A172 (cell line): ENCODE measurements at regions not wholly inside any gene's neighbourhood (a gene's known extent, or its start where the extent isn't known, plus 50 kb on each side); places are given as distances from the start of the nearest gene placed in this dataset.
"Not testable (repeated sequence)": the region's sequence is repeated elsewhere in the genome, so short reads cannot be mapped to it uniquely, and the experiment has no call there.

ENCODE experiments used
- DNase-seq: peaks from one replicate; pipeline ENCODE4 v3.0.0-alpha.2; 2015; ENCODE audit warnings: low spot score

- no peak for DNase-seq
Measured at GRCh38 chr17:83203472-83204221, 124.2 kb downstream of the METRNL start.

GRCh38 chr17:83204230-83204725, 124.9 kb downstream of the METRNL start:
- DNase-seq = no peak

- not testable (repeated sequence) for DNase-seq
Measured at GRCh38 chr17:83204736-83205386, 125.5 kb downstream of the METRNL start.

GRCh38 chr17:83205387-83206035, 126.1 kb downstream of the METRNL start:
- not testable (repeated sequence) for DNase-seq

- DNase-seq = not testable (repeated sequence)
Measured at GRCh38 chr17:83206036-83206394, 126.6 kb downstream of the METRNL start.

- DNase-seq = not testable (repeated sequence)
Measured at GRCh38 chr17:83206819-83207588, 127.6 kb downstream of the METRNL start.

GRCh38 chr17:83247001-83247400, 167.6 kb downstream of the METRNL start:
- DNase-seq = peak; percentile 13
